ENCODE measurements at regions not wholly inside any gene's neighbourhood (a gene's known extent, or its start where the extent isn't known, plus 50 kb on each side); places are given as distances from the start of the nearest gene placed in this dataset.
"Not testable (repeated sequence)": the region's sequence is repeated elsewhere in the genome, so short reads cannot be mapped to it uniquely, and the experiment has no call there.

GRCh38 chr4:37555322-37555721 is 130.9 kb downstream of the RELL1 start:
- DNase-seq, result no peak

GRCh38 chr4:37549866-37550265 is 136.3 kb downstream of the RELL1 start:
- not testable (repeated sequence) for DNase-seq

- DNase-seq, result no peak
These were observed 137.1 kb downstream of the RELL1 start for GRCh38 chr4:37549041-37549440.

GRCh38 chr4:37546586-37546985 is 139.6 kb downstream of the RELL1 start:
- no peak for DNase-seq

- DNase-seq, result no peak
These were observed 143.5 kb downstream of the RELL1 start for GRCh38 chr4:37542706-37543105.

- no peak for DNase-seq
These were observed 144.2 kb downstream of the RELL1 start for GRCh38 chr4:37541956-37542355.

GRCh38 chr4:37540486-37540885 is 145.7 kb downstream of the RELL1 start:
- DNase-seq, result no peak

- DNase-seq, result no peak
These were observed 147.2 kb downstream of the RELL1 start for GRCh38 chr4:37538931-37539330.

- DNase-seq, result peak in 1 of 4 experiments; percentile 13
These were observed 148.7 kb downstream of the RELL1 start for GRCh38 chr4:37537484-37537883.

GRCh38 chr4:37535872-37536271 is 150.3 kb downstream of the RELL1 start:
- no peak for DNase-seq

- peak in 1 of 4 experiments; percentile 14 for DNase-seq
These were observed 152.7 kb downstream of the RELL1 start for GRCh38 chr4:37533286-37534033.

GRCh38 chr4:37531151-37531550 is 155.0 kb downstream of the RELL1 start:
- DNase-seq, result no peak

GRCh38 chr4:37530451-37530850 is 155.7 kb downstream of the RELL1 start:
- DNase-seq, result no peak

GRCh38 chr4:37528166-37528885 is 157.8 kb downstream of the RELL1 start:
- peak in 2 of 4 experiments; percentile 3 to 7 for DNase-seq

GRCh38 chr4:37524267-37524666 is 161.9 kb downstream of the RELL1 start:
- DNase-seq, result no peak

GRCh38 chr4:37522996-37523395 is 163.2 kb downstream of the RELL1 start:
- no peak for DNase-seq

GRCh38 chr4:37517326-37517725 is 168.8 kb downstream of the RELL1 start:
- DNase-seq, result no peak

- no peak for DNase-seq
These were observed 170.0 kb downstream of the RELL1 start for GRCh38 chr4:37516057-37516775.

- no peak for DNase-seq
These were observed 175.6 kb downstream of the RELL1 start for GRCh38 chr4:37510626-37511025.

GRCh38 chr4:37503261-37503660 is 182.9 kb downstream of the RELL1 start:
- DNase-seq, result no peak

- no peak for DNase-seq
These were observed 184.1 kb downstream of the RELL1 start for GRCh38 chr4:37502070-37502469.

Measured in suppressor macrophage (primary cell).